ENCODE measurements at regions not wholly inside any gene's neighbourhood (a gene's known extent, or its start where the extent isn't known, plus 50 kb on each side); places are given as distances from the start of the nearest gene placed in this dataset.

DNA sequence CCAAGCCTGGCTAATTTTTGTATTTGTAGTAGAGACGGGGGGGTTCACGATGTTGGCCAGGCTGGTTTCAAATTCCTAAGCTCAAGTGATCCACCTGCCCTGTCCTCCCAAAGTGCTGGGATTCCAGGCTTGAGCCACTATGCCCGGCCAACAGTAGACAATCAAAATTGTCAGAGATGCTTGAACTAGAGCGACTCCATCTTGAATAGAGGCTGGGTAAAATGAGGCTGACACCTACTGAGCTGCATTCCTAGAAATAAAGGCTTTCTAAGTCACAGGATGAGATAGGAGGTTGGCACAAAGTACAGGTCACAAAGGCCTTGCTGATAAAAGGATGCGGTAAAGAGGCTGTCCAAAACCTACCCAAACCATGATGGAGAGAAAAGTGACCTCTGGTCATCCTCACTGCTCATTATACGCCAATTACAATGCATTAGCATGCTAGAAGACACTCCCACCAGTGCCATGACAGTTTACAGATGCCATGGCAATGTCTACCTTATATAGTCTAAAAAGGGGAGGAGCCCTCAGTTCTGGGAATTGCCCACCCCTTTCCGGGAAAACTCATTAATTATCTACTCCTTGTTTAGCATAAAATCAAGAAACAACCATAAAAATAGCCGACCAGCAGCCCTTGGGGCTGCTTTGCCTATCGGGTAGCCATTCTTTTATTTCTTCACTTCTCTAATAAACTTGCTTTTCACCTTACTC, 134.5 kb downstream of the BAMBI start:
- no peak for DNase-seq (ENCODE audit: low read depth)

DNA sequence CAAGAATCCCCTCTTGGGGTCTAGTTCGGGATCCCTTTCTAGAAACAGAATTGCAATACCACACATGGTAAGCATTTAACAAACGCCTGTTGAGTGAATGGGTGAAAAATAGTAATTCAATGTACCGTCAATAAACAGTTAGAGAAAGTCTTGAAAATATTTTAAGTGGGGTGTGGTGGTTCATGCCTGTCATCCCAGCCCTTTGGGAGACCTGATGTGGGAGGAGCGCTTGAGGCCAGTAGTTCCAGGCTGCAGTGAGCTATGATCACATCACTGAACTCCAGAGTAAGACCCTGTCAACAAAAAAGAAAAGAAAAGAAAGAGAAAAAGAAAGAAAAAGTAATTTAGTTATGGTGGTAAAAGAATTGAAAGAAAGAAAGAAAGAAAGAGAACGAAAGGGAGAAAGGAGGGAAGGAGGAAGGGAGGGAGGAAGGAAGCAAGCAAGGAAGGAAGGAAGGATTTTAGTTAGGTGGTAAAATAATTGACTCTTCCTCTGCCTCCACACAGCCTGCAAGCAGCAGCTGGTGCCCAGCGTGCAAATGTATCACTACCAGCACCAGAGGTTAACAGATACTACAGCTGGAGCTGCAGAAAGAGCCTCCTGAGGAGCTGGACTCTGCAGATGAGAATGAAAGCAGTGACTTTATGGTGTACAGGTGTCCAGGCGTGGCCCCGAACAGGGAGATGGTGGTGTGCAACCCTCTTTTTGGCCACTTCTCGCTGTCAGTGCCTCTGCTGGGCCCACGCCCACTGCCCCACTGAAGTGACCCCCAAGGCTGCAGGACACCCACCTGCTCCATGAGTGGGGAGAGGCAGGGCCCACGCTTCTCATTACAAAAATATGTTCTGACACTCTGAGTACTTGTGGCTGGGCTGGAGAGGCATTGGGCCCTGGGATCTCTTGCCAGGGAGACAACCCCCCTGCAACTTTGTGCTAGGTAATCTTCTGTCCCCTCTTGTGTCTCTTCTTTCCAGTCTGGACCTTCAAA, 135.4 kb downstream of the BAMBI start:
- DNase-seq (ENCODE audit: low read depth) = no peak

DNA sequence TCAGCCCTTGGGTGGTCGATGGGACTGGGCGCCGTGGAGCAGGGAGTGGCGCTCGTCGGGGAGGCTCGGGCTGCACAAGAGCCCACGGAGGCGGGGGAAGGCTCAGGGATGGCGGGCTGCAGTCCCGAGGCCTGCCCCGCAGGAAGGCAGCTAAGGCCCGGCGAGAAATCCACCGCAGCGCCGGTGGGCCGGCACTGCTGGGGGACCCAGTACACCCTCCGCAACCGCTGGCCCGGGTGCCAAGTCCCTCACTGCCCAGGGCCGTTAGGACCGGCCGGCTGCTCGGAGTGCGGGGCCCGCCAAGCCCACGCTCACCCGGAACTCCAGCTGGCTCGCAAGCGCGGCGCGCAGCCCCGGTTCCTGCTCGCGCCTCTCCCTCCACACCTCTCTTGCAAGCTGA, 138.4 kb downstream of the BAMBI start:
- no peak for DNase-seq (ENCODE audit: low read depth)

DNA sequence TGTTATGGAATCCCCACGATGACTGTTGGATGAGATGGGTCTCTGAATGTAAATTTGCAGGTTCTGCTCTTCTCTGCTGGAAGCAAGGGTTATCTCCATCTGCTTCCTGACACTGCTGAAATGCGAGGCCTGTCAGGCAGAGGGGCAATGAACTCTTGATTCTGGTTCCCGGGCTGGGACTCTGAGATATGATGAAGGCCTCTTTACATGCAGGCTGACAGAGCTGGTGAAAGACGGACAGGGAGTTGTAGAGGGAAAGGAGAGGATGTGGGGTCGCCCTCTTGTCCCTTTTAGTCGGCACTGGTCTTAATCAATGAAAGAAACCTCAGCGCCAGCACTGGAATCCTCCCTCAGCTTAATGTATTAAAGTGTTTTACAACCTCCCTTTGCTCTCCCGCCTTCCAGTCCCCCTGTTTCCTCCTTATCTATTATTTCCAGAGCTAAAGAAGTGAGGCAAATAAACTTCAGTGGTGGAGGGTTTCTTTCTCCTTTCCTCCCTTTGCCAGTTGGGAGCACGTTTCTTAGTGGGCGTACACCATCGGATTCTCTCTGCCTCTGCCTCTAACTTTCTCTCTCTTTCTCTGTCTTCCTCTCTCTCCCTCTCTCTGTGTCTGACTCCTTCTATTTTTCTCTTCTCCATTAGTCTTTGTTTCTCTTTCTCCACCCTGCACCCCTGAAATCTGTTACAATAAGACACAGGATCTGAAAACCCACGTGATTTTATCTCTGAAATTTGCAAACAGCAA, 145.6 kb downstream of the BAMBI start:
- no peak for DNase-seq (ENCODE audit: low read depth)

DNA sequence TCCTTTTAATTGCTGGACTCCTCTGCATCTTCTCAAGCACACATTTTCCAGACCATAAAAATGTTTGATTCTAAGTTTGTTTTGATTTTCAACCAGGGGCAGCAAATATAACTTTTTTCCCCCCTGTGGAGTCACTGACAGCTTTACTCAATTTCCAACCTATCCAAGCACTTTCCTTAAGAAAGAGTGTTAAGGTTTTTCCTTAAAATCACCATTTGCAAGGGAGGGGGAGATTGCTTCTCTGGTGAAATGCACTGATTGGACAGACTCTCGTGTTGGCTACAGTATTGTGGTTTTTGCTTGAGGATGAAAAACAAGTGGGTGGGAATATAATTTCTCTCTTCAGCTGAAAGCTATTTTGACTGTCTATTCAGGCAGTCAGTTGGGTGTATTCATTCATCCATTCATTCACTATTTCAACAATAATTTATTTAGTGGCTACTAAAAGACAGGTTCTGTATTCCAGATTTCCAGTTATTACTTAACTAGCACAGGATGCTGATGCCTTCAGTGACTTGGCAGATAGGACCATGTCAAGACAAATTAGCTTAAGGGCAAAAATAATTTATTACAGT, 146.3 kb downstream of the BAMBI start:
- DNase-seq (ENCODE audit: low read depth) = no peak

DNA sequence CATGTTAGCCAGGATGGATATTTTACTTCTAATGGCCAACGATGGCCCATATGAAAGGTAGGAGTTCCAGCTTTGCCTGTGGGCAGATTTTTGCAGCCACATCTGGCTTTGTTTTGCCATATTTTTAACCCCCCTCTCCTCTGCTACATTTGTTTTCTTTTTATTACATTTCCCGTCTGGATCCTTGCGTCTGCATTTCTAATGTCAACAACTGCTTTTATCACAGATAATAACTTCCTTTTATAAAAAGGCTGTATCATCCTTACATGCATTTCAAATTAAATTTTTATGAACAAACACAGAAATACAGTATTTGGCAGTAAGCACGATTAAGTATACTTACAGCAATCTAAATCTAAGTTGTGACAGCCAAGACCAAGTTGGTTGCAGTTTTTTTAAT, 156.0 kb downstream of the BAMBI start:
- DNase-seq (ENCODE audit: low read depth) = no peak

DNA sequence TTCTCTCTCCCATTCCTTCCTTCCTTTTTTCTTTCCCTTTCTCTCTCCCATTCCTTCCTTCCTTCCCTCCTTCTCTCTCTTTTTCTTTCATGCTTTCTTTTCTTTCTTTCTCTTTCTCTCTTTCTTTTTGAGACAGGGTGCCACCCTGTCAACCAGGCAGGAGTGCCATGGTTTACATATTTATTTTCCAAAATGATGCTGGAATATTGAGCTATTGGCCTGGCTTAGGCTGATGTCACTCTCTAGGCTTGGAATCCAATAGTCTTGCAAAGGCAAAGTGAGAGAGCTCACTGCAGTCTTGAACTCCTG, 159.1 kb downstream of the BAMBI start:
- no peak for DNase-seq (ENCODE audit: low read depth)

DNA sequence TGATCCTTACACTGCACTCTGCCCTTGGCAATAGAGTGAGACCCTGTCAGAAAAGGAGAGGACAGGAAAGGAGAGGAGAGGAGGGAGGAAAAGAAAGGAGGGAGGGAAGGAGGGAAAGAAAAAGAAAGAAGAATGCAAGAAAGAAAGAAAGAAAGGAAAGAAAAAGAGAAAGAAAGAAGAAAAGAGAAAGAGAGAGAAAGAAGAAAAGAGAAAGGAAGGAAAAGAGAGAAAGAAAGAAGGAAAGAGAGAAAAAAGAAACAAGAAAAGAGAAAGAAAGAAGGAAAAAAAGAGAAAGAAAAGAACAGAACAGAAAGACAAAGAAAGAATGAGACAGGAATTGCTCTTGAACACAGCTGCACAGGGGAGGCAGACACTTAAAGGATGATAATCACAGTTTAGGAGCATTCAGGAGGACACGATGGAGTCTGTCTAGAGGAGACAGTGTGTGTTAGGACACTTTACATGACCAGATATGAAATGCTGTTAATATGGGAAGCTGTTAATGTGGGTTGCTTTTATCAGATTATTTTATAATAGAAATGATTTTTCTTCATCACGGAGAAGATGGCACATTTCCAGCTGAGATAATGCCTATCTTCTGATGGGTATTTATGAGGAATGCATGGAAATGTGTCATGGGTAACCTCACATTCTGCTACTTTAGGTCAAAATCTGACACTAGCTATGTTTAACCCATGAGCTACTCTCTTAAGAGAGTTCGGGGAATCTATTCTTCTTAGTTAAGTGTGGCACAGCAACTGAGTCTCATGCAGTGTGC, 160.5 kb downstream of the BAMBI start:
- no peak for DNase-seq (ENCODE audit: low read depth)

DNA sequence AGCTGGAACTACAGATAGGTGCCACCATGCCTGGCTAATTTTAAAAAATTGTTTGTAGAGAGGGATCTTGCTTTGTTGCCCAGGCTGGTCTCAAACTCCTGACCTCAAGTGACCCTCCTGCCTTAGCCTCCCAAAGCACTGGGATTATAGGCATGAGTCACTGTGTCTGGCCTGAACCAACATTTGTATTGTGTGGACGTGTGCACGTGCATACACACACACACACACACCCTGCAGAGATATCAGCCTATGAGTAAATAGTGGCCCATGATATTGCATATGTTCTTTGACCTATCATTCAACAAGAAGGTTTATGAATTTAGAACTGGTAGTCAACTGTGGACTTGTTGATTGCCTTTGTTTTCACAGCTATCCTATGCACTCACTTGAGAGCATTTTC, 161.6 kb downstream of the BAMBI start:
- DNase-seq (ENCODE audit: low read depth) = no peak

DNA sequence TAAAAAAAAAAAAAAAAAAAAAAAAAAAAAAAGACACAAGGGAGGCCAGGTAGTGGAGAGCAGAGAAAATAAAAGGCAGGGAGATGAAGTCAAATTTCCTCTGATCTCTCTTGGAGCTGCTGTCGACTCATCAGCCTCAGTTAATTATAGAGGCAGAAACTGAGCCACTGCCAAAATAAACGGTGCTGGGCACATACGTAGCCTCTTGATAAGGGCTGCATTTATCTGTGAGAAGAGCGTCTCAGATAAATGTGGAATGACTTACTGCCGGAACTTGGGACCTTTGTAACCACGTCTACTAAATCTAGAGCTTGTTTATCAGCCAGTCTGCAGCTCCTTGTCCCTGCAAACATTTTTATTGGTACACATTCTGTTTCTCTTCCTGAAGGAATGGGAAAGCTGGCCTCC, 162.3 kb downstream of the BAMBI start:
- no peak for DNase-seq (ENCODE audit: low read depth)

DNA sequence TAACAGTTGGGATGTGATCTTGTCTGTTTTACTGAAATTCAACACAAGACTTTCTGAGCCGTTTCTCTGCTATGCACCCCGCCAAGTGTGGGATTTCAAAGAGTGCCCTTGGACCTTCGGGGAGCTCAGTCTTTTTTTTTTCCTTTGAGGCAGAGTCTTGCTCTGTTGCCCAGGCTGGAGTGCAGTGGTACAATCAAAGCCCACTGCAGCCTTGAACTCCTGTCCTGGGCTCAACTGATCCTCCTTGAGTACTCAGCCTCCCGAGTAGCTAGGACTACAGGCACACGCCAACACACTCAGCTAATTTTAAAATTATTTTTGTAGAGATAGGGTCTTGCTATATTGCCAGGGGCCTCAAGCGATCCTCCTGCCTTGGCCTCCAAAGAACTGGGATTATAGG, 162.9 kb downstream of the BAMBI start:
- DNase-seq (ENCODE audit: low read depth) = no peak

DNA sequence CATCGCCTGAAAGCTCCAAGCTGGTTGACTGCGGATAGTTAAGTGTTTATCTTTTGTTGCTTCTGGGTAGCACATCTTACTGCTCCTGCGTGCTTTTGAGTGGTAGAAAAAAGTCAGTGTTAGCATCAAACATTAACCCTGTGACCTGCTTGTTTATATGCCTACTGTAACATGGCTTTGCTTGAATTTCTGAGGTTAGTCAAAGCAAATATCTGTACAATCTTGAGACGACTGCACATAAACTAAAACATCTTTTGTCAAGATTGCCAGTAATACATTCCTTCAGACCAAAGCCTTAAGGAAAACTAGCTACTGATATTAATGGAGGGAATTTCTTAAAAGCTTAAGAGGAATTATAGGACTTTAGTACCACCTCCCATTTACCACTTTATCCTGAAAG, 163.7 kb downstream of the BAMBI start:
- DNase-seq (ENCODE audit: low read depth) = no peak

DNA sequence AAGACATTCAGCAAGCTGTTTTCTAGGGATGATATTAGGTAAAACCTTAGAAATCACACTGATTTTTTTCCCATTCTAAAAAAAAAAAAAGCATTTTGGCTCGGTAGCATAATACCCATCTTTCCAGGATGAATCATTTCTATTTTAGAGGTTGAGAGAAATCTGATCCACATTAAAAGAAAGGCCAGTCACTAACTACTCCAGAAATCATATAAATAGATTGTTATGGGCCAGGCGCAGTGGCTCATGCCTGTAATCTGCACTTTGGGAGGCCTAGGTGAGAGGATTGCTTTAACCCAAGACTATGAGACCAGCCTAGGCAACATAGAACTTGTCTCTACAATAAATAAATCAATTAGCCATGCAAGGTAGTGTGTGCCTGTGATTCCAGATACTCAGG, 164.3 kb downstream of the BAMBI start:
- DNase-seq (ENCODE audit: low read depth) = no peak

DNA sequence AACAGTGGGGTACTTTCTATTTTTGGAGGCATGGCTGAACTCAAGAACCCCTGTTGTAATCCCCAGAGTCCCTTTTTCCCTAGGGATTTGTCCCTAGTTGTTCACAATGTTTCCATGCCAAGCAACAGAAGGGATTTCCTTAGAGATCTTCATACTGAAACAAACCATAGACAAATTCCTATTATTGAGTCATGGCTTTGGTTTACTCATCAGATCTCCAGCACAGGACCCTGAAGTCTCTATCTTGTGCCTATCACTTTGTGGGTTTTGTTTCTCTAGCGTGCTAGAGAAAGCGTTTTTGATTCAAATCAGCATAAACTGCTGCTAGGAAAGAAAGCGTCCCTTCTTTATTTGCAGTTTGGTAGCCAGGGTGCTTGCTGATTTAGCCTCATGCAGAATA, 165.0 kb downstream of the BAMBI start:
- no peak for DNase-seq (ENCODE audit: low read depth)

DNA sequence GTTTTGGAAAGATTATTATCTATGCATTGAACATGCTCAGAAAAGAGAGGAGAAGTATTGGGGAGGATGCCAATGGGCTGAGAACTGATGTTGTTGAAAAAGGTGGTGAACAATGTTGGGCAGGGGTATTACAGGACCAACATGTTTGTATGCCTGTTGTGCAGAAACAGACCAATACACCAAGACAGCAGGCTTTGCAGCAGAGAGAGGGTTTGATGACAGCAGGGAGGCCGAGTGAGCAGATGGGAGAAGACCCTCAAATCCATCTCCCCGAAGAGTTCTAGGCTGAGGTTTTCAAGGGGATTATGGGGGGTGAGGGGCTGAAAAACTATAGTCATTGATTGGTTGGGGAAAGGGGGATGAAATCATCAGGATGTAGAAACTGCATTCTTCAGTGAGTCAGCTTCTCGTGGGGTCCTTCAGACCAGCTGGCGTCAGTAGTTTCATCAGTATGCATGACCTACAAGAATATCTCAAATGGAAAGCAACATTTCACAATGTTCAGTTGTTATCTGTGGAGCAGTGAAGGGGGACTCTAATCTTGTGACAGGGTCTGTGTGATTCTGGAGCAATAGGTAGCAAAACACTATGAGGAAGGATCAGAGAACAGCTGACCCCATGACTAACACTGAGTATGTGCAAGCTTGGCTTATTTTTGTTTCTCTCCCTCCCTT, 167.8 kb downstream of the BAMBI start:
- no peak for DNase-seq (ENCODE audit: low read depth)

DNA sequence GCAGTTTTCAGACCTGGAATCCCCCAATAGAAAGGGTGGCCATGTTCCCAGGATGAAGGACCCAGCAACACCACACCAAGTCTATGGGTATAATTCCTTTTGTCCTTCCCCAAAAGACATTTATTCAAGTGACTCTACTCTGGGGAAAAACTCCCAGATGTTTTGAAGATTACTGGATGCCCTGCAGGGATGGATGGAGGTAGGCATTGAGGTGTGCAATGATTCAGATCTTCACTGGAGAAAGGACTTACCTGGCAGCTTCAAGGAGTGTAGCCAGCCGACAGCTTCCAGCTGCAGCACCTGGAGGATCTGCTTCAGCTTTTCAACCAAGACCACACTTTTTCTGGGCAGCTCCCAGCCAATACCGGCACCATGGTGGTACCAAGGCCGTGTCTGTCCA, 172.0 kb downstream of the BAMBI start:
- DNase-seq (ENCODE audit: low read depth) = no peak

DNA sequence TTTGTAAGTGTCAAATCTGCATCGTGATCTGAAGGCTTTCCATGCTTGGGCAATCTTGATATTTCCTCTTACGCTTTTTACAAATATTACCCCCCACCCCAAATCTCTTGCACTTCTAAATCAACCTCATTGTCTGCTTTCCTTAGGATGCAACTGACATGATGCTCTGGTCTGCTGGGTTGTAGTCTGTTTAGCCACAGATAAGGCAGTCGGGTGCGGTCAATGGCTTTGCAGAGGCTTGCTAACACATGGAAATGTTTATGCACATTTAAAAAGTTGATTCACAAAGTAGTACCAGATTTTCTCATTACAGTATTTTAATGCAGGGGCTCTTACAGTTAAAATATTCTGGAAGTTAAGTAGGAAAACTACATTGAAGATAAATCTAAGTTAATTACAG, 172.5 kb downstream of the BAMBI start:
- DNase-seq (ENCODE audit: low read depth) = no peak

DNA sequence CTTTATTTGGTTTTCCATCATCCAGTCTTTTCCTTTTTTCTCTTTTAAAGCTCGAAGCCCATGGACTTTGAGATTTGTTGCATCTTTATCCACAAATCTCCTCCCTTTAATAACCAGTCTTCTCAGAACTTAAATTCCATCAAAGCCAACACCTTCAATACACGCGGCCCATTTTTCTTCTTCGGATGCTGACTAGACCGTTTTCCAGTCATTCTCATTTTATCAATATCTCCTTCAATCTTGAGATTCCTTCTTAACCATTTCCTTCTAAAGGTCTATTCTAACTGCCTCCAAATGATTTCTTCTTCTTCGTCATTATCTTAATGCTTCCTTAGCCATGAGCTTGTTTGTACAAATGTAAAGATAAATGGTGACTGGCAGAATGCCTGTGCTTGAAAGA, 173.5 kb downstream of the BAMBI start:
- DNase-seq (ENCODE audit: low read depth) = no peak

DNA sequence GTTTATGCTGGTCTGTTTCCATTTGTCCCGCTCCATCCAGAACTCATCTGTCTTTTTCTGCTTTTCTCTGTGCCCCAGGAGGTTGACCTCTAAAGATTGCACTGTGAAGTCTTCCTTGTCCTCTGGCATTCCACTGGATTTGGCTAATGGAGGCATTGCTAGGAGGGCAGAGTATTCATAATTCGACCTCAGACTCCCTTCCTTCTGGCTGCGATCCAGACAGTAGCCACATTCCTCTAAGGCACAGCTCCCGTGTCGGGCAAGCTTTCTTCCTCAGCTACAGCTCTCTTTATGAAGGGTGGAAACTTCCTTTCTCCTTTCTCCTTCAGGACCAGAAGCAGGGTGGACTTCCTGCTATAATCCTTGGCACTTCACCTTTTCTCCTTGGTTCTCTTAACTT, 175.9 kb downstream of the BAMBI start:
- DNase-seq (ENCODE audit: low read depth) = no peak

DNA sequence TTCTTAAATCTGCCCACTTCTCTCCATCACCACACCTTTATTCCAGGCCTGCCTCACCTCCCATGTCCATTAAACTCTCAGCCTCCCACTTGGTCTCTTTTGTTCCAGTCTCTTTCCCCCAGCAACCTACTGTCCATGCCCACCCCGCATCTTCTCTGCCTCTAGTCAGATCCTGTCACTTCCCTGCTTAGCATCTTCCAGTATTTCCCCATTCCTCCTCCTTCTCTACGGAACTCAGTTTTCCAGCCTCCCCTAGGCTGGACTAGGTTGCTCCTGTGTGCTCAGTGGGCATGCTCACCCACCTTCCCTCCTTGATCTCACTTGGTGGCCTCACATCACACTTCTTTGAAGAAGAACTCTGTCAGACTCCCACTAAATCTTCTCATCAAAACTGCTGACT, 179.8 kb downstream of the BAMBI start:
- DNase-seq (ENCODE audit: low read depth) = no peak

DNA sequence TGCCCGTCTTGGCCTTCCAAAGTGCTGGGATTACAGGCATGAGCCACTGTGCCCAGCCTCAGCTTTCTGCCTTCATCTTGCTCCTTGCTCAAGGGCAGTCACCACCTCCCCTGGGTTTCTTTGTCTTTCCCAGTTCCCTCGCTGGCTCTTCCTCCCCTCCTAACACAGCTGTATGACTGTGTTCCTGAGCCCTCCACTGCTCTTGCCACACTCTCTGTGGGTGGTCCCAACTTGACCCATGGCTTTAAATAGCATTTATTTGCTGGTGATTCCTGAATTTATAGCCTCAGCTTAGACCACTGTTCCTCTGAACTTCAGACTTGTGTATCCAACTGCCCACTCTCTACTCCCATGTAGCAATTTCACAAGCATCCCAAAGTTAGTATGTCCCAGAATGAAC, 181.3 kb downstream of the BAMBI start:
- DNase-seq (ENCODE audit: low read depth) = no peak

Measured in forelimb muscle (tissue), 1 donor.